GM19397 (cell line): ENCODE measurements at regions not wholly inside any gene's neighbourhood (a gene's known extent, or its start where the extent isn't known, plus 50 kb on each side); places are given as distances from the start of the nearest gene placed in this dataset.
"Not testable (repeated sequence)": the region's sequence is repeated elsewhere in the genome, so short reads cannot be mapped to it uniquely, and the experiment has no call there.

Experiments used
- ATAC-seq: cut with Tn5 transposase; IDR thresholded peaks from one replicate; pipeline ENCODE4 v1.9.1; 2021; ENCODE audit warnings: mild to moderate bottlenecking, moderate library complexity; ENCODE audit not compliant: unreplicated experiment

DNA sequence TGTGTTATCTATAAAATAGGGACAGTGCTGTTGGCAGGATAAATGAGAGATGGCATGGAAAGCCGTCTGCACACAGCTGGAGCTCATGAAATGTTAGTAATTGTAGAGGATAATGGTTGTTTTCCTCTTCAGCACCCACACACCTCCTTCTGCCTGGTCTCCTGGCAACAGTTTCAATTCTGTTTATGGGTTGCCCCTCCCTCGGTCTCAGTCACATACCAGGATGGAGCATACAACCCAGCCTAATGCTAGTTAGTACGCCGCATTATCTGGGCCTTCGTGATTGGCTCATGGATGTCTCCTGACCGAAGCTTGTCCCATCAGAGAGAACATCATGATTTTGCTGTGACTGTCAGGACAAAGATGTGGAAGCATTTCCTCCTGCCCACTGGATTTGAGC lies 126.2 kb upstream of the WSCD1 start:
- no peak for ATAC-seq

- ATAC-seq: no peak
These were observed 122.4 kb upstream of the WSCD1 start for GRCh38 chr17:5947701-5948180.

DNA sequence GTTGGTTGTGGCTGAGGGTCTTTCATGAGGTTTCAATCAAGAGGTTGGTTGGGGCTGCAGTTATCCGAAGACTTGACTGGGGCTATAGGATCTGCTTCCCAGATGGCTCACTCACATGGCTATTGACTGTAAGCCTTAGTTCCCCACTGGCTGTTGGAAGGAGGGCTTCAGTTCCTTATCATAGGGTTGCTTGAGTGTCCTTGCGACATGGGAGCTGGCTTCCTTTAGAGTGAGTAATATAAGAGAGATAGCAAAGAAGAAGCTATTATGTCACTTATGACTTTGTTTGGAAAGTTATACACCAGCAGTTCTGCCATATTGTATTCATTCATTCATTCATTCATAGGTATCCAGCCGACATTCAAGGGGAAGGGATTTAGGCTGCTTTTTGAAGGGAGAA lies 121.4 kb upstream of the WSCD1 start:
- ATAC-seq: no peak

- ATAC-seq: no peak
These were observed 119.3 kb upstream of the WSCD1 start for GRCh38 chr17:5950878-5951277.

DNA sequence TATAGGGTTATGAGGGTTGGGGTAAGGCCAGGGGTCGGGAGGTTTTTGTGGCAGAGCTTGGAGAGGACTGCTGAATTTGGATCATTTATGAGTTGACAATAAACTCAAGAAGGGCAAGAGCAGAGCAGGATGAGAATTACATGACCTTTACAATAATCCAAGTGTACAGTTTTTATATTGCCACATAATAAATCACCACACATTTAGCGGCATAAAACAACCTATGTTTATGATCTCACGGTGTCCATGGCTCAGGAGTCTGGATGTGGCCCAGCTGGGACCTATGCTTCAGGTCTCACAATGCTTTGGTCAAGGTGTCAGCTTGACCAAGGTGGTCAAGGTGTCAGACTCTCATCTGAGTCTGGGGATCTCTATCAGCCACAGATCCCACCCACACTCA lies 118.3 kb upstream of the WSCD1 start:
- no peak for ATAC-seq

- ATAC-seq: no peak
These were observed 117.7 kb upstream of the WSCD1 start for GRCh38 chr17:5952518-5952917.

- no peak for ATAC-seq
These were observed 114.4 kb upstream of the WSCD1 start for GRCh38 chr17:5955764-5956163.

- no peak for ATAC-seq
These were observed 111.3 kb upstream of the WSCD1 start for GRCh38 chr17:5958850-5959249.

GRCh38 chr17:5962371-5962770 lies 107.8 kb upstream of the WSCD1 start:
- ATAC-seq: no peak

- no peak for ATAC-seq
These were observed 98.2 kb upstream of the WSCD1 start for GRCh38 chr17:5971969-5972368.

DNA sequence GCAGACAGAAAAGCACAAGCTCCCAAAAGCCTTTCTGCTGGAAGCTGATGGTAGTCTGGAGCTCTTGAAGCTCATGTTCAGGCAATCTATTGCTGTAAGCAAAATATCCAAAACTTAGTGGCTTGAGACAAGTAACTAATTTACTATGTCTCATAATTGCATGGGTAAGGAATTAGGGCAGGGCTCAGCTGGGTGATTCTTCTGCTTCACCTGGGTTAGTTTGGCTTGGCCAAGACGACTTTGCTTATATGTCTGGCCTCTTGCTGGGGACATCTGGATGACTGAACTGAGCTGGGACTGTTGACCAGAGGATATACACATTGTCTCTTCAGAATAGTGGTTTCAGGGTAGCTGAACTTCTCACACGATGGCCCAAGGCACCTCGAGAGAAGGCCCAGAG lies 96.8 kb upstream of the WSCD1 start:
- no peak for ATAC-seq

DNA sequence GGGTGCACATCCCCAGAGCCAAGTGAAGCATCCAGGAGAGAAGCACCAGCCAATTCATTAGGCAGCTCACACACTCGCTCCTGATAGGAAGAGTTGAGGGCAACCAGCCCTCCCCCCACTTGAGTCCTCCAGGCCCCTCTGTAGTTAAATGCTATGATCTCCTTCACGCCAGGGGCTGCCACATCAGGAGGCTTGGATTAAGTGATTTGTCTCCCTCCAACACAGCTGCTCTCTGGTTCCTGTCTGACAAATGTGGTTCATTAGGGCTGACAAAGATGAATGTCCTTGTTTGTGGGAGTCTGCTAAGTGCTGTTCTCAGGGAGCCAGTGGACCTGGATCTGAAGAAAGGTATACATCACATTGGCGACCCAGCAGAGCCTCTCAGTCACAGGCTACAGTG lies 94.5 kb upstream of the WSCD1 start:
- ATAC-seq: no peak

GRCh38 chr17:5976251-5976650 lies 93.9 kb upstream of the WSCD1 start:
- ATAC-seq: no peak

- ATAC-seq: no peak
These were observed 91.7 kb upstream of the WSCD1 start for GRCh38 chr17:5978496-5978895.

DNA sequence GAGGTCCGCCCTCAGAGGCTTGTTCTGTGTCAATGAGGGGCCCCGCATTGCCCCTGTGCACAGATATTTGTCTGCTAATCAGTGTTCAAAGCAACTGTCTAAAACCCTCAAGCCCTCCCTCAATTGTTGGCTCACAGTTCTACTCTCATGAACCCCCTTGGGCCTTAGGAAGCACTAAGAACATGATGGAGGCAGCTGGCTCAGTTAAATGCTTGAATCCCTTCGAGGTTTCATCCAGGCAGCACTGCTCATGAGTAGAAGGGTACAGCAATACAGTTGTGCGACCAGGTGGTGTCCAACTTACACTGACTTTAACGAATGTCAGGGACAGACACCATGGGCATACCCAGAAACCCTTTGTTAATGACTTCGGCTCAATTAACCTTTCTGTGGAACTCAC lies 89.2 kb upstream of the WSCD1 start:
- no peak for ATAC-seq

GRCh38 chr17:5986644-5987043 lies 83.5 kb upstream of the WSCD1 start:
- no peak for ATAC-seq

DNA sequence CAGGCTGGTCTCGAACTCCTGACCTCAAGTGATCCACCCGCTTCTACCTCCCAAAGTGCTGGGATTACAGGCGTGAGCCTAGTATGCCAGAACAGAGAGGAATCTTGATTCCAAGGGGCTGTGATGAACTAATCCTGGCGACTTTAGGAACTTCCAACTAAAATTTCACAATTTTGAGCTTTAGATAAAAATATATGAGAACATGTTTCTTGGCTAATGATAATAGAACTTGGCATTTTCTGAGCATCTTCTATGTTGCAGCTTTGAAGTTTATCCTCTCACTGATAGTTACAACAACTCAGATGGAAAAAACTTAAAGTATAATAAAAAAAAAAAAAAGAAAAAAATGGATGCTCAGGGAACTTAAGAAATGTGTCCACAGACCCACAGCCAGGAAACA lies 69.8 kb upstream of the WSCD1 start:
- no peak for ATAC-seq

GRCh38 chr17:6003221-6003620 lies 67.0 kb upstream of the WSCD1 start:
- not testable (repeated sequence) for ATAC-seq

GRCh38 chr17:6005939-6006338 lies 64.2 kb upstream of the WSCD1 start:
- no peak for ATAC-seq

GRCh38 chr17:6011206-6011605 lies 59.0 kb upstream of the WSCD1 start:
- ATAC-seq: no peak

GRCh38 chr17:6018788-6019187 lies 51.4 kb upstream of the WSCD1 start:
- ATAC-seq: no peak

- no peak for ATAC-seq
These were observed 50.2 kb upstream of the WSCD1 start for GRCh38 chr17:6019959-6020358.

- ATAC-seq: no peak
These were observed 49.7 kb upstream of the WSCD1 start for GRCh38 chr17:6020376-6021010.
